ENCODE measurements at regions not wholly inside any gene's neighbourhood (a gene's known extent, or its start where the extent isn't known, plus 50 kb on each side); places are given as distances from the start of the nearest gene placed in this dataset.

DNA sequence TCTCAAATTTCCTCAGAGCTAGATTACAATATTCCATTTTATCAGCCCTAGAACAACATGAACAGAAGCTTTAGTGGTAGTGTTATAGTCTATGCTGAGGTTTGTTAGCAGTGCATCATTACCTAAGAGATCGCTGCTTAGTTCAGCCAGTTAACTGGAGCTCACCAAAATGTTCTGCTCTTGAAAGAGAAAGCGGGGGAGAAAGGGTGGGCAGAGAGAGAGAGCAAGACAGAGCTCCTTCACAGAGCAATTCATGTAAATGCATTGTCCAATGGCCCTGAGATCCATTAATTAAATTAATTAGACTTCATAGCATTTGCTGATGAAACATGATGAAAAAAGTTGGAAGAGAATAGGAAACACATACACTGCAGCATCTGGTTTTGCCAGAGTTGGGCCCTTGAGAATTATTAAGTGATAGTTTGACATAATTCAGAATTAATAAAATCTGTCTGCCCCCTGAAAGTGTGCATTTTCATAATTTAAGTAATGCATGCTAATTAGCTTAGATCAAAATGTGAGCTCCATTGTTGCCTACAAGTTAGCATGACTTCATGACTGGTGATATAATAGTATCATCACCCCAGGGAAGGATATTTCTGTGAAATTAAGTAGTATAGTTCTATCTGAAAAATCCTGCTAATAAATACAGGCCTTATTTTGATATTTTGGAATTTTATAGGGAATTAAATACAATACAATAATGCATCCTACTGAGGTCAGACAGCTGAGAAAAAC, 86.9 kb upstream of the LYSMD4 start:
- H3K36me3 ChIP-seq (ENCODE audit: control insufficient read depth in 2 of 4, insufficient read depth in 4 of 4, low read length in 3 of 4) = no peaks in the 10 kb centered on the region
- FAIRE-seq = no peak
- DNase-seq (ENCODE audit: low read depth in 1 of 2, low spot score in 2 of 2) = no peak
- no peaks in the 10 kb centered on the region for H4K20me1 ChIP-seq (replicated peaks in 1 of 2; ENCODE audit: control insufficient read depth in 1 of 2, insufficient read depth in 2 of 2, low read length in 2 of 2)
- no peak overlapping the region for H3K27ac ChIP-seq (ENCODE audit: low read depth, low read length)
- H3K4me3 ChIP-seq (ENCODE audit: extremely low read depth in 1 of 4, insufficient read depth in 2 of 4, low read depth in 3 of 4, low read length in 4 of 4) = no peak overlapping the region
- TF ChIP-seq SIRT6 (IDR thresholded peaks at IDR 0.05; ENCODE audit: low read length) (no peak), EP300 (IDR thresholded peaks at IDR 0.05; ENCODE audit: borderline replicate concordance in 1 of 2, low read depth in 2 of 2, low read length in 2 of 2) (no peak)
- H3K14ac ChIP-seq (ENCODE audit: insufficient read length) = no peak overlapping the region
- no peak overlapping the region for H2AK5ac ChIP-seq (ENCODE audit: low read depth, low read length)
- no peaks in the 10 kb centered on the region for H3K27me3 ChIP-seq (replicated peaks in 1 of 4; ENCODE audit: control insufficient read depth in 3 of 4, extremely low read depth in 1 of 4, insufficient read depth in 3 of 4, low read length in 3 of 4)
- no peak overlapping the region for H3K18ac ChIP-seq (ENCODE audit: extremely low read depth, low read length)
- CTCF ChIA-PET (ENCODE audit: partially characterized antibody) = interaction anchor here (0.5 to 1.6 kb wide), 2 partner anchors 63 to 94 kb away, joined by 3 to 4 read pairs; no protein-coding TSS in a partner anchor
- H3K56ac ChIP-seq (replicated peaks; ENCODE audit: insufficient read length, low read depth, low read length) = no peak overlapping the region
- H2BK20ac ChIP-seq (ENCODE audit: low read length) = no peak overlapping the region
- no peak overlapping the region for H4K5ac ChIP-seq (ENCODE audit: insufficient read length, low read depth, low read length)
- no peak overlapping the region for H2BK5ac ChIP-seq (ENCODE audit: low read depth, low read length)
- no peak overlapping the region for H3K9ac ChIP-seq (replicated peaks in 1 of 4; ENCODE audit: extremely low read depth in 1 of 4, low read depth in 3 of 4, low read length in 3 of 4)
- no peak overlapping the region for H3K4ac ChIP-seq (replicated peaks; ENCODE audit: insufficient read length, low read depth, low read length)
- no peaks in the 10 kb centered on the region for H3K79me1 ChIP-seq (ENCODE audit: low read depth, low read length)
- H2BK120ac ChIP-seq (replicated peaks; ENCODE audit: low read depth, low read length) = no peak overlapping the region
- H3K4me2 ChIP-seq (ENCODE audit: insufficient read depth in 1 of 2, low read depth in 2 of 2, low read length in 2 of 2) = no peak overlapping the region
- H3K4me1 ChIP-seq (replicated peaks in 1 of 4; ENCODE audit: control insufficient read depth in 3 of 4, insufficient read depth in 4 of 4, low read length in 3 of 4) = no peaks in the 10 kb centered on the region
- WGBS, 2 experiments (ENCODE audit: extremely low coverage in 1 of 2, insufficient coverage in 1 of 2, insufficient read length in 1 of 2, insufficient replicate concordance in 2 of 2, low coverage in 1 of 2, low lambda C conversion rate in 2 of 2, missing lambda C conversion rate in 1 of 2) = 100% methylated on average over 2 of the region's 2 CpGs; no CpG with 5 or more reads in 1 of the 2 experiments
- no peak overlapping the region for H2BK12ac ChIP-seq (ENCODE audit: low read depth, low read length)
- H3K9me3 ChIP-seq (ENCODE audit: insufficient read depth in 2 of 2, low read depth in 1 of 2, low read length in 1 of 2) = no peaks in the 10 kb centered on the region
- H3K79me2 ChIP-seq (ENCODE audit: control insufficient read depth in 1 of 2, insufficient read depth in 2 of 2, low read length in 2 of 2) = no peaks in the 10 kb centered on the region
- POLR2A ChIA-PET (ENCODE audit: partially characterized antibody) = no interaction called here
- H2BK15ac ChIP-seq (ENCODE audit: low read length) = no peak overlapping the region
- H3K23me2 ChIP-seq (ENCODE audit: low read depth, low read length) = no peaks in the 10 kb centered on the region
- no peak overlapping the region for H4K91ac ChIP-seq (replicated peaks; ENCODE audit: insufficient read length, low read length)
- H2AFZ ChIP-seq (ENCODE audit: low read length) = no peak overlapping the region
- H3K23ac ChIP-seq (ENCODE audit: insufficient read length) = no peak overlapping the region
- no peak overlapping the region for H4K8ac ChIP-seq (ENCODE audit: extremely low read depth, insufficient read depth, low read length)
